ENCODE measurements at regions not wholly inside any gene's neighbourhood (a gene's known extent, or its start where the extent isn't known, plus 50 kb on each side); places are given as distances from the start of the nearest gene placed in this dataset.

DNA sequence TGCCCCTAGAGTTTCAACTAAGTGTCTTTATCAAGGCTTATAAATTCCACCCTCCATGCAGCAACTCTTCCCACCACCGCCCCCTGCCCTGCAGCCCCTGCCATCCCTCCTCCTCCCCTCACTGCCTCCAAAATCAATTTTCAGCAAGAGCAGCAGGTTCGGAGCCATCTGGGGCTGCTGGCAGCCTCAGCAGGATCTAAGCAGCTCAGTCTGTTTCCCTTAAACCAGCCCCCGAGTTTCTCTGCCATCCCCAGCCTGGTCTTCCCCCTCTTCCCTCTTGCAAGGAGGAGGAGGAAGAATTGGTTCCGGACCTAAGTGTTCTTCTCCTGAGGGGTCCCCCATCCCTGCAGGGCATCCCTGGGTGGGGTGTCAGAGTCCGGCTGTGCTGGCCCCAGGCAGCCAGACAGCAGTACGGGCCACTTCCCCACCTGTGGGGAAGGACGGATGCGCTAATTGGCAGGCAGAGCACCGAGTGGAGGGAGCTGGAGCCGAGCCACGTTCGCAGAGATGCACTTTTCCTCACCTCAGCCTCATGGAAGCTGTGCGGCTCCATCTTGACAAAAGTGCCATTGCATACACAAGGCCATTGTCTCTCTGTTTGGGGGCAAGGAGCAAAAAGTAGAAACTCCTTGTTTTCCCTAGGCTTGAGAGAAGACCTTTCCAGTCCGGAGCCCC, 189.3 kb downstream of the KCNA5 start:
- TF ChIP-seq, protein P1, sequence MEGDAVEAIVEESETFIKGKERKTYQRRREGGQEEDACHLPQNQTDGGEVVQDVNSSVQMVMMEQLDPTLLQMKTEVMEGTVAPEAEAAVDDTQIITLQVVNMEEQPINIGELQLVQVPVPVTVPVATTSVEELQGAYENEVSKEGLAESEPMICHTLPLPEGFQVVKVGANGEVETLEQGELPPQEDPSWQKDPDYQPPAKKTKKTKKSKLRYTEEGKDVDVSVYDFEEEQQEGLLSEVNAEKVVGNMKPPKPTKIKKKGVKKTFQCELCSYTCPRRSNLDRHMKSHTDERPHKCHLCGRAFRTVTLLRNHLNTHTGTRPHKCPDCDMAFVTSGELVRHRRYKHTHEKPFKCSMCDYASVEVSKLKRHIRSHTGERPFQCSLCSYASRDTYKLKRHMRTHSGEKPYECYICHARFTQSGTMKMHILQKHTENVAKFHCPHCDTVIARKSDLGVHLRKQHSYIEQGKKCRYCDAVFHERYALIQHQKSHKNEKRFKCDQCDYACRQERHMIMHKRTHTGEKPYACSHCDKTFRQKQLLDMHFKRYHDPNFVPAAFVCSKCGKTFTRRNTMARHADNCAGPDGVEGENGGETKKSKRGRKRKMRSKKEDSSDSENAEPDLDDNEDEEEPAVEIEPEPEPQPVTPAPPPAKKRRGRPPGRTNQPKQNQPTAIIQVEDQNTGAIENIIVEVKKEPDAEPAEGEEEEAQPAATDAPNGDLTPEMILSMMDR (IDR thresholded peaks at IDR 0.05), result no peak

DNA sequence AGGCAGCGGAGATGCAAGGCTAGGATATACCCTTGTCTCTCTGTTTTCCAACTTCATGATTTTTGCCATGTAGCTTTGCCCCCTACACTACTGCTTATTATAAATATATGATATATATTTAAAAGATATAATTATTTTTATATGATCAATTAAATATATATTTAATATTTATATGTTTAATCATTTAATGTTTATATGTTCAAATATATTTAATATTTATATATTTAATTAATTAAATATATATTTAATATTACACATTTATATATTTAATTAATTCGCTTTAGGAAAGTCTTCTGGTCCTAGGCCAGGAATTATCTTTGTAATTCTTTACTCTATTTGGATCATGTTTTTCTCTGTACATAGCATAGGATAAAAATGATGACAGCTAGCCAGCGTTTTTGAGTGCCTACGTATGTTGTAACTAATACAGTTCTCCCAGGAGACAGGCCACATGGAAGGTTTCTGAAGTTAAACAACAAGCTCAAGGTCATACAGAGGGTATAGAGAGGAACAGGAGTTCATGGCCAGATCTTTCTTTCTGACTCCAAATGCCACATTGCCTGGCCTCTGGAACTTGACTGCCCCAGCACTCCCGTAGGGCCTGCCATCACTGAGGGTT, 192.5 kb downstream of the KCNA5 start:
- TF ChIP-seq, protein P1 (IDR thresholded peaks at IDR 0.05), result no peak

DNA sequence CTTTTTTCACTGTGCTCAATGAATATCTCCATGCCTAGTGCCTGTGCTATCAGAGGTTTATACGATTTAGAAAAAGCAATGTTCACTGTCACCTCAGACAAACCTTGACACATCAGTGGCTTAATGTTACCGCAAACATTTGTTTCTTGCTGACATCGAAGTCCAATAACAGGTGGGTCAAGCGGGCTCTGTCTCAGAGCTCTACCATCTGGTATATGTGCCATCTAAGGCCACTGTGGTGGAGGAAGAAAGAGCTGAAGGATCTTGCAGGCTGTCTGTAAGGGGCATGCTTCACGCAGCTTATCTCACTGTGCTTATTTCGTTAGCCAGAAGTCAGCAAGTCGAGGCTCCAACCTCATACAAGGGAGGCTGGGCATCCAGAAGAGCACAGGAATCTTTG, 189.5 kb upstream of the NTF3 start:
- TF ChIP-seq, protein P1 (IDR thresholded peaks at IDR 0.05), result no peak

DNA sequence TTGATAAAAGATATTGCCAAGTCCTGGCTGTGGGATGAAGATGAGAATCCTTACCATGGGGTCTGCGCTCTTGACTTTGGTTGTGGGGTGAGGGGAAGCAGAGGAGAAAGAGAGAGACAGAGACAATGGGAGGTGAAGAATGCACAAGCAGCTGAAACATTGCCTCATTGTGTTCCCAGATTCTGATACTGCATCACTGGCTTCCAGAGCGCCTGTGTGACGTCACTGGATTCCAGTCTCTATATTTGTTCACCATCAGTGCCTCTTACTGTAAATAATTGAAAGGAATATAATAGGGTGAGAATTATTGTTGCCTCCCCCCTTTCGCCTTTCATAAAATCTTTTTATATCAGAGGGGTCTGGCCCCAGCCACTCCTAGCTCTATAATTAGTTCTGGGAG, 188.9 kb upstream of the NTF3 start:
- TF ChIP-seq, protein P1 (IDR thresholded peaks at IDR 0.05), result no peak

GRCh38 chr12:5244513-5244972, 187.4 kb upstream of the NTF3 start:
- TF ChIP-seq, protein P1 (IDR thresholded peaks at IDR 0.05), result no peak

DNA sequence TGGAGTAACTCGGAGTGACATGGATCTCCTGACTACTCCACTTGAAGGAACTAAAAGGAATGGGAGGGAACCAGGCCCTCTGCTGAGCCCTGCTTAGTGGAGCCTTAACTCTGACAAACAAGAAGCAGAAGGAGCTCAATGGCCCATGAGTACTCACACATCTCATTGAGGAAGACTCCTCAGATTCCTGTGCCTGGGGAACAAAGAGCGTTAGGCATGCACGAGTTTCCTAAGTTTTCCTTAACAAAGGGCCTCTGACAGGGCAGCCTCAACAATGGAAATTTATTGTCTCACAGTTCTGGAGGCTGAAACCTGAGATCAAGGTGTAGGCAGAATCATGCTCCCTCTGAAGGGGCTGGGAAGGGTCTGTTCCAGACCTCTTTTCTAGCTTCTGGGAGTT, 185.7 kb upstream of the NTF3 start:
- TF ChIP-seq, protein P1 (IDR thresholded peaks at IDR 0.05), result no peak

DNA sequence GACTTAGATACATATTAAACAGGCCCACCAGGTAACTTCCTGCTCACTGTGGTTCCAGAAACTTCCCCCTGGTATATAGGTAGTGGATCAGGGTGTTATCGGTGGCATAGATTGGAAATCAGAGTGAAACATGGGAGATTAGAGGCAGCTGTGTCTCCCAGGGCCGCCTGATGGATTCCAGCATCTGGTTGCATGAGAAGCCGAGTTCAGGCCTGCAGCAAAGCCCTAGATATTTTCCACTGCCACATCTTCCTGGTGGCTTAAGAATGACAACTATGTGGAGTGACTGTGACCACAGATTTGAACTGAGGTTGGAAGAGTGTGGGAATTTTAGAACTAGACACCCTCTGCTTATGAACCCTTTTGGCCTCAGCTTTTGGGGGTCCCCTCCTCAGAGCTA, 184.8 kb upstream of the NTF3 start:
- TF ChIP-seq, protein P1 (IDR thresholded peaks at IDR 0.05), result no peak
